ENCODE measurements at regions not wholly inside any gene's neighbourhood (a gene's known extent, or its start where the extent isn't known, plus 50 kb on each side); places are given as distances from the start of the nearest gene placed in this dataset.

DNA sequence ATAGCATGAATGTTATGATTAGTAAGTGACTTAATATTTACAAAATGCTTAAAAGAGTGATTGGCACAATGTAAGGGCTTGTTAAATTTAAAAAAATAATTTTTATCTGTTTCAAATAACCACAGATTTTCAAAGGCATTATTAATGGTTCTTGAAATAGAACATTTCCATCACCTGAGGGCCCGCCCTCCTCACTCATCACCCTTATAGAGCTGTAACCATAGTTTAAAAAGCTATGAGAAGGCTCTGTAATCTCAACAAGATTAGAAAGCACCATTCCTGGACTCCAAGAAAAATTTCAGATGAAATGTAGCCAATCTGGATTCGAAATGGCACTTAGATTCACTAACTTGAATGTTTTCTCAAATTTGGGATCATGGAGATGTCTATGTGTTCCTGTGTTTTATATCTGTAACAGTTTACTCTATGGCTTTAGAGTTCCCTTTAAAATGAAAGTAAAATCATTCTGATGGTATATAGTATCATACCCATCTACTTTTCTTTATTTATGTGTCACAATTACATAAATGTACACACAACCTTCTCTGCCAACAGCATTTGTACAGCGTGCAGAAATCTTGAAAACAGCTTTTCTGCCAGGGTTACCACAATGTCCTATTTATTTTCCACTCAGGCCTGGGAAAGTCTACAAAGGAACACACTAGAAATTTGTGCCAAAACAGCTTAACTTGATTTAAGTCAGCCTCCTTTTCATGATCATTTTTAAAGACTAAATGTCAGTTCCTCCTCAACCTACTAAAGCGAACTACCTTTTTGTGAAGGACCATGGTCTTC, 207.7 kb downstream of the TBX18 start:
- Mint-ChIP-seq H3K4me1 (ENCODE audit: low read depth) (no peaks in the 10 kb centered on the region), H3K27ac (no peak overlapping the region), H3K4me3 (ENCODE audit: low read depth) (no peak overlapping the region), H3K27me3 (no peaks in the 10 kb centered on the region), H3K9me3 (ENCODE audit: low read depth) (no peaks in the 10 kb centered on the region), H3K36me3 (ENCODE audit: insufficient read depth) (no peaks in the 10 kb centered on the region)
- TF ChIP-seq, protein P1, sequence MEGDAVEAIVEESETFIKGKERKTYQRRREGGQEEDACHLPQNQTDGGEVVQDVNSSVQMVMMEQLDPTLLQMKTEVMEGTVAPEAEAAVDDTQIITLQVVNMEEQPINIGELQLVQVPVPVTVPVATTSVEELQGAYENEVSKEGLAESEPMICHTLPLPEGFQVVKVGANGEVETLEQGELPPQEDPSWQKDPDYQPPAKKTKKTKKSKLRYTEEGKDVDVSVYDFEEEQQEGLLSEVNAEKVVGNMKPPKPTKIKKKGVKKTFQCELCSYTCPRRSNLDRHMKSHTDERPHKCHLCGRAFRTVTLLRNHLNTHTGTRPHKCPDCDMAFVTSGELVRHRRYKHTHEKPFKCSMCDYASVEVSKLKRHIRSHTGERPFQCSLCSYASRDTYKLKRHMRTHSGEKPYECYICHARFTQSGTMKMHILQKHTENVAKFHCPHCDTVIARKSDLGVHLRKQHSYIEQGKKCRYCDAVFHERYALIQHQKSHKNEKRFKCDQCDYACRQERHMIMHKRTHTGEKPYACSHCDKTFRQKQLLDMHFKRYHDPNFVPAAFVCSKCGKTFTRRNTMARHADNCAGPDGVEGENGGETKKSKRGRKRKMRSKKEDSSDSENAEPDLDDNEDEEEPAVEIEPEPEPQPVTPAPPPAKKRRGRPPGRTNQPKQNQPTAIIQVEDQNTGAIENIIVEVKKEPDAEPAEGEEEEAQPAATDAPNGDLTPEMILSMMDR (IDR thresholded peaks at IDR 0.05; ENCODE audit: unreplicated experiment): no peak
- DNase-seq (ENCODE audit: low spot score, unreplicated experiment): no peak

GRCh38 chr6:84554706-84555105, 209.7 kb downstream of the TBX18 start:
- no peaks in the 10 kb centered on the region for H3K4me1 Mint-ChIP-seq (ENCODE audit: low read depth)
- no peak overlapping the region for H3K4me3 Mint-ChIP-seq (ENCODE audit: low read depth)
- H3K27ac Mint-ChIP-seq: no peak overlapping the region
- H3K9me3 Mint-ChIP-seq (ENCODE audit: low read depth): peaks cover 3% of the 10 kb centered on the region
- H3K36me3 Mint-ChIP-seq (ENCODE audit: insufficient read depth): no peaks in the 10 kb centered on the region
- no peak for DNase-seq (ENCODE audit: low spot score, unreplicated experiment)
- no peaks in the 10 kb centered on the region for H3K27me3 Mint-ChIP-seq
- TF ChIP-seq, protein P1 (IDR thresholded peaks at IDR 0.05; ENCODE audit: unreplicated experiment): no peak

DNA sequence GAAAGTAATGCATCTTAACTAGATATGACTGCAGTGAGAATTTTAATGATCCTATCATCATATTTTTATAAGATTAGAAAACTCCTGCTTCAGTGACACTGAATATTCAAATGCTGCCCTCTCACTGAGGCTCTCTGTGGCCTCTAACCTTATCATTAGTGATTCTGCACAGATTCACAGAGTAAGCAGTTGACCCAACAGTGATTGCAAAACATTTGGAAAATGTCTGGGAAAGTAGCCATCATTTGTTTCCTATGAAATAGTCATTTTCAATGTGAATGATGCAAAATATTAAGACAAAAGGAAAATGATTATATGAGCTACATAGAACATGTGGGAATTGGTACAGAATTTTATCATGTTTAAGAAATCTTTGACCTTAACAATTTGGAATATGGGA, 210.3 kb downstream of the TBX18 start:
- TF ChIP-seq, protein P1 (IDR thresholded peaks at IDR 0.05; ENCODE audit: unreplicated experiment): no peak
- no peaks in the 10 kb centered on the region for H3K4me1 Mint-ChIP-seq (ENCODE audit: low read depth)
- H3K27ac Mint-ChIP-seq: no peak overlapping the region
- no peaks in the 10 kb centered on the region for H3K36me3 Mint-ChIP-seq (ENCODE audit: insufficient read depth)
- no peak for DNase-seq (ENCODE audit: low spot score, unreplicated experiment)
- H3K9me3 Mint-ChIP-seq (ENCODE audit: low read depth): peaks cover 3% of the 10 kb centered on the region
- no peak overlapping the region for H3K4me3 Mint-ChIP-seq (ENCODE audit: low read depth)
- no peaks in the 10 kb centered on the region for H3K27me3 Mint-ChIP-seq

- peaks cover 3% of the 10 kb centered on the region for H3K9me3 Mint-ChIP-seq (ENCODE audit: low read depth)
- no peak overlapping the region for H3K27ac Mint-ChIP-seq
- no peaks in the 10 kb centered on the region for H3K36me3 Mint-ChIP-seq (ENCODE audit: insufficient read depth)
- DNase-seq (ENCODE audit: low spot score, unreplicated experiment): no peak
- no peaks in the 10 kb centered on the region for H3K27me3 Mint-ChIP-seq
- TF ChIP-seq, protein P1 (IDR thresholded peaks at IDR 0.05; ENCODE audit: unreplicated experiment): no peak
- H3K4me3 Mint-ChIP-seq (ENCODE audit: low read depth): no peak overlapping the region
- peaks cover 2% of the 10 kb centered on the region for H3K4me1 Mint-ChIP-seq (ENCODE audit: low read depth)
Observed at GRCh38 chr6:84553527-84553926, 210.9 kb downstream of the TBX18 start.

- DNase-seq (ENCODE audit: low spot score, unreplicated experiment): no peak
- H3K4me3 Mint-ChIP-seq (ENCODE audit: low read depth): no peak overlapping the region
- H3K27me3 Mint-ChIP-seq: no peaks in the 10 kb centered on the region
- H3K27ac Mint-ChIP-seq: no peak overlapping the region
- H3K9me3 Mint-ChIP-seq (ENCODE audit: low read depth): peaks cover 3% of the 10 kb centered on the region
- peaks cover 10% of the 10 kb centered on the region for H3K4me1 Mint-ChIP-seq (ENCODE audit: low read depth)
- TF ChIP-seq, protein P1 (IDR thresholded peaks at IDR 0.05; ENCODE audit: unreplicated experiment): no peak
- H3K36me3 Mint-ChIP-seq (ENCODE audit: insufficient read depth): no peaks in the 10 kb centered on the region
Observed at GRCh38 chr6:84551797-84552196, 212.6 kb downstream of the TBX18 start.
